GM12872 (cell line): ENCODE measurements at regions not wholly inside any gene's neighbourhood (a gene's known extent, or its start where the extent isn't known, plus 50 kb on each side); places are given as distances from the start of the nearest gene placed in this dataset.

Experiments
- TF ChIP-seq, protein P1 (sequence below): IDR thresholded peaks from 3 replicates; pipeline ENCODE4 v1.5.1; 2011; ENCODE audit warnings: low read depth, mild to moderate bottlenecking, low read length, moderate library complexity; ENCODE audit not compliant: insufficient read depth

- TF ChIP-seq, protein P1, sequence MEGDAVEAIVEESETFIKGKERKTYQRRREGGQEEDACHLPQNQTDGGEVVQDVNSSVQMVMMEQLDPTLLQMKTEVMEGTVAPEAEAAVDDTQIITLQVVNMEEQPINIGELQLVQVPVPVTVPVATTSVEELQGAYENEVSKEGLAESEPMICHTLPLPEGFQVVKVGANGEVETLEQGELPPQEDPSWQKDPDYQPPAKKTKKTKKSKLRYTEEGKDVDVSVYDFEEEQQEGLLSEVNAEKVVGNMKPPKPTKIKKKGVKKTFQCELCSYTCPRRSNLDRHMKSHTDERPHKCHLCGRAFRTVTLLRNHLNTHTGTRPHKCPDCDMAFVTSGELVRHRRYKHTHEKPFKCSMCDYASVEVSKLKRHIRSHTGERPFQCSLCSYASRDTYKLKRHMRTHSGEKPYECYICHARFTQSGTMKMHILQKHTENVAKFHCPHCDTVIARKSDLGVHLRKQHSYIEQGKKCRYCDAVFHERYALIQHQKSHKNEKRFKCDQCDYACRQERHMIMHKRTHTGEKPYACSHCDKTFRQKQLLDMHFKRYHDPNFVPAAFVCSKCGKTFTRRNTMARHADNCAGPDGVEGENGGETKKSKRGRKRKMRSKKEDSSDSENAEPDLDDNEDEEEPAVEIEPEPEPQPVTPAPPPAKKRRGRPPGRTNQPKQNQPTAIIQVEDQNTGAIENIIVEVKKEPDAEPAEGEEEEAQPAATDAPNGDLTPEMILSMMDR: no peak
Measured at GRCh38 chr2:2519381-2519780, 188.3 kb upstream of the MYT1L start.

- TF ChIP-seq, protein P1: no peak
Measured at GRCh38 chr2:2517399-2517798, 186.3 kb upstream of the MYT1L start.

GRCh38 chr2:2516386-2516785, 185.3 kb upstream of the MYT1L start:
- TF ChIP-seq, protein P1: no peak

DNA sequence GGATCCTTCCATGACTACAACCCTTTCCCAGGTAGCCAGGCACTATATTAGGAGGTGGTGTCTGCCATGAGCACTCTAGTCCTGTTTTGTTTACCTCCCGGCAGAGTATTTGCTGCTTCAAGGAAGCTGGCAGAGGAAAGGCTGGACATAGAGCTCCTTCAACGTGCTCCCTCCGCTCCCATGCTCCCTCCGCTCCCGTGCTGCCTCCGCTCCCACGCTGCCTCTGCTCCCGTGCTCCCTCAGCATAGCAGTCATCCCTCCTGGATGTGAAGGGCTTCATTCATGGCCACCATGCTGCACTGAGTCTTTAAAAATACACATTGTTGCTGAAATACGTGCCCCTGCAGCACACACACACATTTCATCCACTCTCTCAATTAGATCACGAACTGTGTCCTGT, 181.9 kb upstream of the MYT1L start:
- TF ChIP-seq, protein P1: no peak

DNA sequence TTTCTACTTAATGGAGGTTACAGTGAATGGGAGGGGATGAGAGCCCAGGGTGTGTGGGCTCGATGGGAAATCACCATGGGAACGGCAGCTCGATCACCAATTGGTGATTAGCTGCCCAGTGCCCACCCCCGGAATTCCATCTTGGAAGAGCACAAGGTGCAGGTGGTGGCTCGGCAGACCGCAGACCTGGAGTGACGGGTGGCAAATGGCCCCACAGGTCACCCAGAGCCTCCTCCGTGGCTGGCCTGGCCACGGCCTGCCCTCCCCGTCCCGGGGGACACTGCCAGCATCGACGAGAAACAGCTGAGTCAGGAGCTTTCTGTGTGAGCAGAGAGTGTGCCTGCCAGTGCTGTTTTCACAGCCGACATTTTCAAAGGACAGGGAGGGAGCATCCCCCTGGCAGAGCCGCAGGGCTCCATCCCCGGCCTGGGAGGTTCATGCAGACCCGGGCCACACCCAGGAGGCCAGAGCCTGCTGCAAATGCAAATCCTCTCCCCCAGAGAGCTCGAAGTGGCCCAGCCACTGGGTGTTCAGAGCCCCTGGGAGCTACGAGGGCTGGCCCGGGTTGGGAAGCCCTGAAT, 176.4 kb upstream of the MYT1L start:
- TF ChIP-seq, protein P1: no peak

- TF ChIP-seq, protein P1: no peak
Measured at GRCh38 chr2:2506536-2506935, 175.5 kb upstream of the MYT1L start.

DNA sequence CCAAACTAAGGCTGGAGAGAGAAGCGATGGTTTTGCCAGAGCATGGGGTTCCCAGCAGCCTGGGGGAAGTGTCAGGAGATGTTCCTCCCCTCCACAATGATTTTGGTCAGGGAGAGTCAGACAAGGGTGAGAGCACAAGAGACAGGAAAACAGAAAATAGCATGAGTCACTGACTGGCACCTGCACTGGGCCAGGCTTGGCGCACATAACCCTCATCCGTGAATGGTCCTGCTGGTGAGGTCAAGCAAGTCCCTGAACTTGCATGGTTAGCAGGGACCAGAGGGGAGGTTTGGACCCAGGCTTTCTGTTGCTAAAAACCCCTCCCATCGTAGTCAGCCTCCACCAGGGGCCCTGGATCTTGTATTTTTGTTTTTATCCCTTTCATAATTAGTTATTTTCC, 174.5 kb upstream of the MYT1L start:
- TF ChIP-seq, protein P1: no peak
